B cell (primary cell): ENCODE measurements at regions not wholly inside any gene's neighbourhood (a gene's known extent, or its start where the extent isn't known, plus 50 kb on each side); places are given as distances from the start of the nearest gene placed in this dataset.

Experiments used
- ATAC-seq: fragments of 200-7000 bp; cut with Tn5 transposase; one replicate; pipeline ENCODE4 v1.10.0; 2021; ENCODE audit warnings: low read depth, mild to moderate bottlenecking, moderate number of reproducible peaks, moderate library complexity
- CTCF ChIA-PET: fragments of 350-600 bp; sonication (Branson Sonifier 250); formaldehyde crosslinking; loops from one replicate; lab custom pipeline; 2021; ENCODE audit warnings: antibody characterized with exemption, inconsistent platforms; lab: Charles Lee
- POLR2A ChIA-PET: fragments of 350-600 bp; sonication (Branson Sonifier 250); formaldehyde crosslinking; loops from one replicate; lab custom pipeline; 2021; ENCODE audit warnings: antibody characterized with exemption; lab: Charles Lee
- DNase-seq: peaks from one replicate; pipeline ENCODE4 v3.0.0; 2013
- H2AFZ ChIP-seq: 2 replicates; pipeline ENCODE4 v1.6.1; 2012; ENCODE audit warnings: mild to moderate bottlenecking, low read depth, low read length; ENCODE audit not compliant: insufficient read depth, poor library complexity, severe bottlenecking
- H3K27ac ChIP-seq, 2 donors: 1 replicate in 1 of 2; 2 replicates in 1 of 2; pipeline ENCODE4 v1.5.1; 2012 to 2013; ENCODE audit warnings: low read length in 2 of 2, mild to moderate bottlenecking in 2 of 2, moderate library complexity in 1 of 2
- H3K27me3 ChIP-seq, 4 experiments: fragments of 200-600 bp in 1 of 4; sonication (generic) in 1 of 4; replicated peaks in 1 of 4; 1 replicate in 2 of 4; 2 replicates in 2 of 4; pipeline versions ENCODE4 v1.6.1 to v1.7.0; 2013 to 2016; ENCODE audit warnings: low read length in 3 of 4, mild to moderate bottlenecking in 2 of 4, mixed read lengths in 1 of 4, moderate library complexity in 1 of 4; ENCODE audit not compliant: insufficient read depth in 4 of 4, control insufficient read depth in 3 of 4; ENCODE audit errors: control extremely low read depth in 1 of 4
- H3K36me3 ChIP-seq, 2 experiments: replicated peaks in 1 of 2; 1 replicate in 1 of 2; 2 replicates in 1 of 2; pipeline versions ENCODE4 v1.6.1 to v1.7.1; 2013; ENCODE audit warnings: low read length in 1 of 2; ENCODE audit not compliant: insufficient read depth in 2 of 2, control insufficient read depth in 1 of 2; ENCODE audit errors: control extremely low read depth in 1 of 2, extremely low read depth in 1 of 2
- H3K4me1 ChIP-seq, 2 donors: fragments of 200-600 bp in 1 of 2; sonication (generic) in 1 of 2; 1 replicate in 1 of 2; 2 replicates in 1 of 2; pipeline versions ENCODE4 v1.5.1 to v1.6.1; 2013 to 2017; ENCODE audit warnings: low read length in 2 of 2; ENCODE audit not compliant: control insufficient read depth in 2 of 2, insufficient read depth in 2 of 2
- H3K4me2 ChIP-seq: replicated peaks from 2 replicates; pipeline ENCODE3; 2012; ENCODE audit warnings: mild to moderate bottlenecking, low read depth, low read length; ENCODE audit not compliant: poor library complexity, severe bottlenecking
- H3K4me3 ChIP-seq, 5 experiments: fragments of 200-600 bp in 1 of 5; sonication (generic) in 1 of 5; 1 replicate in 3 of 5; 2 replicates in 2 of 5; pipeline versions ENCODE4 v1.5.1 to v1.7.0; 2011 to 2016; ENCODE audit warnings: low read length in 4 of 5, mild to moderate bottlenecking in 4 of 5, low read depth in 2 of 5, control low read depth in 1 of 5, moderate library complexity in 1 of 5; ENCODE audit not compliant: insufficient read depth in 1 of 5; ENCODE audit errors: control extremely low read depth in 1 of 5, extremely low read depth in 1 of 5
- H3K79me2 ChIP-seq: fragments of 200-600 bp; sonication (generic); one replicate; pipeline ENCODE4 v1.6.0; 2016; ENCODE audit warnings: low read length; ENCODE audit not compliant: control insufficient read depth, insufficient read depth
- H3K9ac ChIP-seq: fragments of 200-600 bp; sonication (generic); 2 replicates; pipeline ENCODE4 v1.6.1; 2017; ENCODE audit warnings: mild to moderate bottlenecking, low read length, moderate library complexity
- H3K9me3 ChIP-seq, 3 donors: one replicate each; pipeline versions ENCODE4 v1.6.1 to v1.7.1; 2013; ENCODE audit warnings: low read length in 2 of 3; ENCODE audit not compliant: control insufficient read depth in 2 of 3, insufficient read depth in 1 of 3; ENCODE audit errors: control extremely low read depth in 1 of 3
- H4K20me1 ChIP-seq: 2 replicates; pipeline ENCODE4 v1.6.0; 2012; ENCODE audit warnings: mild to moderate bottlenecking, low read length; ENCODE audit not compliant: insufficient read depth, control insufficient read depth, poor library complexity, severe bottlenecking
- H3K27ac Mint-ChIP-seq: one replicate; pipeline ENCODE4 v1.8.0; 2021; ENCODE audit warnings: mixed read lengths
- H3K27me3 Mint-ChIP-seq: one replicate; pipeline ENCODE4 v1.8.0; 2021; ENCODE audit warnings: mixed read lengths
- H3K4me1 Mint-ChIP-seq: one replicate; pipeline ENCODE4 v1.8.0; 2021; ENCODE audit warnings: mixed read lengths
- H3K4me3 Mint-ChIP-seq: one replicate; pipeline ENCODE4 v1.8.0; 2021; ENCODE audit warnings: mixed read lengths
- H3K9me3 Mint-ChIP-seq: one replicate; pipeline ENCODE4 v1.8.0; 2022; ENCODE audit warnings: mixed read lengths; ENCODE audit not compliant: insufficient read depth
- CTCF ChIP-seq: fragments of 200-600 bp; IDR thresholded peaks from one replicate; pipeline ENCODE4 v1.8.0; 2022; ENCODE audit warnings: antibody characterized with exemption, mild to moderate bottlenecking
- EZH2 ChIP-seq: IDR thresholded peaks from 2 replicates; pipeline ENCODE4 v1.6.1; 2012; ENCODE audit warnings: borderline replicate concordance, low read depth, mild to moderate bottlenecking, moderate library complexity, low read length; ENCODE audit not compliant: insufficient read depth, poor library complexity, severe bottlenecking
- WGBS: methylation state at CpG from one replicate; pipeline ENCODE4 v1.1.5; 2013; ENCODE audit warnings: missing lambda C conversion rate; ENCODE audit not compliant: insufficient coverage; 5-methylcytosine and 5-hydroxymethylcytosine counted together
- intact Hi-C: fragments of 100-400 bp; cut with micrococcal nuclease; formaldehyde crosslinking; loops from one replicate; pipeline ENCODE4 v1.10.0; 2022

GRCh38 chr4:4740071-4740470, 119.4 kb upstream of the MSX1 start:
- Histone ChIP-seq H3K4me3 (no peak overlapping the region), H3K9me3 (peaks cover 0 to 13% (median 0%) of the 10 kb centered on the region in 3 donors), H3K4me2 (no peak overlapping the region), H3K79me2 (no peaks in the 10 kb centered on the region), H3K9ac (no peak overlapping the region), H2AFZ (no peak overlapping the region), H3K36me3 (no peaks in the 10 kb centered on the region), H3K27ac (no peak overlapping the region), H4K20me1 (no peaks in the 10 kb centered on the region), H3K4me1 (no peaks in the 10 kb centered on the region), H3K27me3 (no peaks in the 10 kb centered on the region)
- no peak for TF ChIP-seq CTCF
- TF ChIP-seq EZH2: no peak
- H3K4me1 Mint-ChIP-seq: no peaks in the 10 kb centered on the region
- peaks cover 6% of the 10 kb centered on the region for H3K9me3 Mint-ChIP-seq
- ChIA-PET POLR2A (no interaction called here), CTCF (no interaction called here)
- no peak for DNase-seq
- H3K4me3 Mint-ChIP-seq: no peak overlapping the region
- intact Hi-C loops: no loop called here
- no peak for ATAC-seq
- H3K27me3 Mint-ChIP-seq: no peaks in the 10 kb centered on the region
- no peak overlapping the region for H3K27ac Mint-ChIP-seq

- intact Hi-C loops: no loop called here
- TF ChIP-seq CTCF: no peak
- no peak for TF ChIP-seq EZH2
- no peaks in the 10 kb centered on the region for H3K79me2 ChIP-seq
- no peak overlapping the region for H3K9ac ChIP-seq
- H3K36me3 ChIP-seq: no peaks in the 10 kb centered on the region
- H3K27ac ChIP-seq: no peak overlapping the region
- ChIA-PET POLR2A (no interaction called here), CTCF (interaction anchor here (1.0 kb wide), 1 partner anchor 1369 kb away, joined by 3 read pairs; no protein-coding TSS in a partner anchor)
- 91% methylated on average over 6 of the region's 6 CpGs for WGBS
- Mint-ChIP-seq H3K27me3 (no peaks in the 10 kb centered on the region), H3K4me3 (no peak overlapping the region), H3K9me3 (peaks cover 2% of the 10 kb centered on the region), H3K27ac (no peak overlapping the region), H3K4me1 (no peaks in the 10 kb centered on the region)
- DNase-seq (no peak), ATAC-seq (no peak)
- no peaks in the 10 kb centered on the region for H3K27me3 ChIP-seq
- H4K20me1 ChIP-seq: no peaks in the 10 kb centered on the region
- H3K4me3 ChIP-seq: no peak overlapping the region
- no peak overlapping the region for H3K4me2 ChIP-seq
- H2AFZ ChIP-seq: no peak overlapping the region
- peaks cover 0 to 8% (median 0%) of the 10 kb centered on the region in 3 donors for H3K9me3 ChIP-seq
- H3K4me1 ChIP-seq: no peaks in the 10 kb centered on the region
Measured at GRCh38 chr4:4735870-4736269, 123.6 kb upstream of the MSX1 start.
